ENCODE measurements at regions not wholly inside any gene's neighbourhood (a gene's known extent, or its start where the extent isn't known, plus 50 kb on each side); places are given as distances from the start of the nearest gene placed in this dataset.

- DNase-seq = peak; percentile 33
Observed at GRCh38 chr12:67155863-67156262, 113.3 kb upstream of the CAND1 start.

GRCh38 chr12:67161322-67161918 is 107.7 kb upstream of the CAND1 start:
- peak; percentile 36 for DNase-seq

- DNase-seq = no peak
Observed at GRCh38 chr12:67173258-67173657, 95.9 kb upstream of the CAND1 start.

- DNase-seq = no peak
Observed at GRCh38 chr12:67182551-67182950, 86.6 kb upstream of the CAND1 start.

DNA sequence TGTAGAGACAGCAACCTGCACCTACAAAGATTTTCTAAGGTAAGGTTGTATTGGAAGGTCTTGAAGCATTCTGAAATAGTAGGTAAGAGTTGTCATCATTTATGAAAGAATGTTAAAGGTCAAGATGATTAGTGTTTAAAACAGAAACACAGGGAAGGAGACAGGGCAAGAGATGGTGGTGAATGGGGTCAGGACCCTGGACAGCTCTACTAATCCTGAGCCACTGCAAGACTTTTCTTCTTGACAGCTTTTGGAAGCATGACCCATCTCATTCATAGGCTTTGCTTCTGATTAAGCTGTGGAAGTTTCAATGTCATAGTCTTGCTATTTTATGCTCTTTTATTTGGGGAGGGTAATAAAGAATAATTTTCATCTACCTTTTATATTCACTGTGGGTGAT is 75.5 kb upstream of the CAND1 start:
- peak; percentile 38 for DNase-seq

GRCh38 chr12:67200386-67200785 is 68.8 kb upstream of the CAND1 start:
- DNase-seq = no peak

DNA sequence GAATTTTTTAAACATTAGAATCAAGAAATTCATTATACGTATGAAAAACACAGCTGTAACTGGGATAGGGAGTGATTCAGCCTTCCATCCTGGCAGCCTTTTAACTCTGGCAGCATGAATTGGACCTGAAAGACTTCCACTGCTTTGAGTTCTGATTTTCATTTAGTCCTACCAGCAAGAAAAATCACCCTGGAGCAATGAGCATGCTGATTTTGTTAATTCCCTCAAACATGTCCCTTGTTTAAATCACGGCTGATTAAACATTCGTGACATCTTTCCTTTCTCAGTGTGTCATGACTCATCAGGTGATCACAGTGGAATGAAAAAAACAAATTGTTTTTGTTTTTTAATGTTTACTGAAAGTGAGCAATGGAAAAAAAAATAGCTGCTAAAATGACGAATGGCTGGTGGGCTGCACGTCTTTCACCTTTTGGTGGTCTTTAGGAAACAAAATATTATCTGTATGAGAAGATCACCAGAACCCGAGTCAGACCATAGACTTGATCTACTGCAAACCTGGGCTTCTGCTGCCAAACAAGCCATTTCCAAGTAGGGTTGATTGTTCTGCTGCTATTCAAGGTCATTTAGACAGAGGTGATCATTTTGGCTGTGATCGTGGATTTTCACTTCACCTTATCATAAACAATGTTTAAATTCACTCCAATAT is 67.0 kb upstream of the CAND1 start:
- DNase-seq = no peak

- no peak for DNase-seq
Observed at GRCh38 chr12:67202678-67203012, 66.5 kb upstream of the CAND1 start.

- DNase-seq = no peak
Observed at GRCh38 chr12:67208281-67209067, 60.7 kb upstream of the CAND1 start.

GRCh38 chr12:67211029-67211428 is 58.1 kb upstream of the CAND1 start:
- DNase-seq = no peak

GRCh38 chr12:67211494-67211893 is 57.7 kb upstream of the CAND1 start:
- no peak for DNase-seq

GRCh38 chr12:67217647-67218046 is 51.5 kb upstream of the CAND1 start:
- DNase-seq = no peak
